OCI-LY1 (cell line): ENCODE measurements at regions not wholly inside any gene's neighbourhood (a gene's known extent, or its start where the extent isn't known, plus 50 kb on each side); places are given as distances from the start of the nearest gene placed in this dataset.

Experiments used
- H2AFZ ChIP-seq: fragments of 200-600 bp; sonication (generic), shearing (Covaris generic); 2 replicates; pipeline ENCODE4 v1.6.0; 2014; ENCODE audit warnings: antibody characterized with exemption, mild to moderate bottlenecking, low read length
- H3F3A ChIP-seq: fragments of 200-600 bp; sonication (generic), shearing (Covaris generic); 2 replicates; pipeline ENCODE4 v1.6.0; 2014; ENCODE audit warnings: mild to moderate bottlenecking, antibody characterized with exemption, low read length, moderate library complexity; ENCODE audit not compliant: insufficient read depth
- H3K27ac ChIP-seq: fragments of 200-600 bp; sonication (generic); 2 replicates; pipeline ENCODE4 v1.5.1; 2014; ENCODE audit warnings: low read length, mixed run types, mild to moderate bottlenecking, low read depth; ENCODE audit not compliant: poor library complexity, severe bottlenecking
- H3K27me3 ChIP-seq: fragments of 200-600 bp; sonication (generic); 2 replicates; pipeline ENCODE4 v1.6.0; 2014; ENCODE audit warnings: antibody characterized with exemption, mild to moderate bottlenecking, low read length, moderate library complexity; ENCODE audit not compliant: insufficient read depth
- H3K36me3 ChIP-seq: fragments of 200-600 bp; sonication (generic); 2 replicates; pipeline ENCODE4 v1.6.1; 2014; ENCODE audit warnings: mild to moderate bottlenecking, antibody characterized with exemption, low read length, moderate library complexity, mixed read lengths; ENCODE audit not compliant: insufficient read depth
- H3K4me1 ChIP-seq: fragments of 200-600 bp; sonication (generic); 2 replicates; pipeline ENCODE4 v1.5.1; 2014; ENCODE audit warnings: mild to moderate bottlenecking, low read length, moderate library complexity; ENCODE audit not compliant: insufficient read depth, severe bottlenecking
- H3K4me2 ChIP-seq: fragments of 200-600 bp; sonication (generic), shearing (Covaris generic); 2 replicates; pipeline ENCODE4 v1.6.1; 2014; ENCODE audit warnings: low read length
- H3K4me3 ChIP-seq: fragments of 200-600 bp; sonication (generic); 2 replicates; pipeline ENCODE4 v1.5.1; 2014; ENCODE audit warnings: low read length, low read depth, mild to moderate bottlenecking, mixed read lengths; ENCODE audit not compliant: poor library complexity, severe bottlenecking
- H3K79me2 ChIP-seq: fragments of 200-600 bp; shearing (Covaris generic); 2 replicates; pipeline ENCODE4 v1.6.1; 2016; ENCODE audit warnings: mixed run types, low read length, mixed read lengths; ENCODE audit not compliant: insufficient read depth
- H3K9ac ChIP-seq: fragments of 200-600 bp; sonication (generic), shearing (Covaris generic); 2 replicates; pipeline ENCODE4 v1.6.1; 2014; ENCODE audit warnings: mild to moderate bottlenecking, low read length, mixed read lengths
- H3K9me2 ChIP-seq: fragments of 200-600 bp; sonication (generic), shearing (Covaris generic); 2 replicates; pipeline ENCODE4 v1.6.1; 2014; ENCODE audit warnings: low read depth, mild to moderate bottlenecking, low read length, mixed read lengths
- H3K9me3 ChIP-seq: fragments of 200-600 bp; shearing (Covaris generic); 2 replicates; pipeline ENCODE4 v1.6.1; 2014; ENCODE audit warnings: low read length, mixed read lengths
- H4K20me1 ChIP-seq: fragments of 200-600 bp; sonication (generic), shearing (Covaris generic); 2 replicates; pipeline ENCODE4 v1.6.0; 2016; ENCODE audit warnings: mild to moderate bottlenecking, low read length; ENCODE audit not compliant: insufficient read depth
- CTCF ChIP-seq: fragments of 200-600 bp; sonication (generic), shearing (Covaris generic); IDR thresholded peaks from 2 replicates; pipeline ENCODE4 v1.5.1; 2017; ENCODE audit warnings: mild to moderate bottlenecking, antibody characterized with exemption, low read length, moderate library complexity, mixed read lengths
- EZH2 ChIP-seq: fragments of 200-600 bp; sonication (generic), shearing (Covaris generic); IDR thresholded peaks from 2 replicates; pipeline ENCODE4 v1.8.0; 2017; ENCODE audit warnings: borderline replicate concordance, mixed run types, mild to moderate bottlenecking, antibody characterized with exemption, low read length, moderate library complexity, mixed read lengths

- TF ChIP-seq CTCF (no peak), EZH2 (no peak)
- Histone ChIP-seq H3K4me3 (no peak overlapping the region), H3K36me3 (no peaks in the 10 kb centered on the region)
Observed at GRCh38 chr2:17232776-17233556, 285.3 kb downstream of the RAD51AP2 start.

GRCh38 chr2:17231394-17231965 lies 286.8 kb downstream of the RAD51AP2 start:
- Histone ChIP-seq H3K4me2 (no peak overlapping the region), H3K4me1 (no peaks in the 10 kb centered on the region), H3K9me3 (no peaks in the 10 kb centered on the region), H3K9ac (no peak overlapping the region), H3K27ac (no peak overlapping the region), H3K27me3 (no peaks in the 10 kb centered on the region), H3K79me2 (no peaks in the 10 kb centered on the region), H3K9me2 (no peaks in the 10 kb centered on the region), H4K20me1 (no peaks in the 10 kb centered on the region), H3K4me3 (no peak overlapping the region), H3F3A (no peaks in the 10 kb centered on the region), H3K36me3 (no peaks in the 10 kb centered on the region), H2AFZ (no peak overlapping the region)
- TF ChIP-seq CTCF: no peak
- TF ChIP-seq EZH2: no peak

More at GRCh38 chr2:17232776-17233556, 285.3 kb downstream of the RAD51AP2 start:
- Histone ChIP-seq H3K4me1 (no peaks in the 10 kb centered on the region), H2AFZ (no peak overlapping the region), H3F3A (no peaks in the 10 kb centered on the region), H4K20me1 (no peaks in the 10 kb centered on the region), H3K9me2 (no peaks in the 10 kb centered on the region), H3K9me3 (no peaks in the 10 kb centered on the region), H3K27ac (no peak overlapping the region), H3K27me3 (no peaks in the 10 kb centered on the region), H3K4me2 (no peak overlapping the region), H3K79me2 (no peaks in the 10 kb centered on the region), H3K9ac (no peak overlapping the region)

GRCh38 chr2:17229414-17229813 lies 288.8 kb downstream of the RAD51AP2 start:
- H3K9me2 ChIP-seq: no peaks in the 10 kb centered on the region
- H3K27ac ChIP-seq: no peak overlapping the region
- no peak overlapping the region for H3K4me3 ChIP-seq
- no peaks in the 10 kb centered on the region for H3K36me3 ChIP-seq
- H2AFZ ChIP-seq: no peak overlapping the region
- H3F3A ChIP-seq: no peaks in the 10 kb centered on the region
- H3K79me2 ChIP-seq: no peaks in the 10 kb centered on the region
- H3K27me3 ChIP-seq: no peaks in the 10 kb centered on the region
- no peak for TF ChIP-seq CTCF
- no peak for TF ChIP-seq EZH2
- no peaks in the 10 kb centered on the region for H3K4me1 ChIP-seq
- H3K4me2 ChIP-seq: no peak overlapping the region
- no peak overlapping the region for H3K9ac ChIP-seq
- no peaks in the 10 kb centered on the region for H4K20me1 ChIP-seq
- no peaks in the 10 kb centered on the region for H3K9me3 ChIP-seq
